B cell (primary cell): ENCODE measurements at regions not wholly inside any gene's neighbourhood (a gene's known extent, or its start where the extent isn't known, plus 50 kb on each side); places are given as distances from the start of the nearest gene placed in this dataset.

Experiments used
- ATAC-seq: fragments of 200-7000 bp; cut with Tn5 transposase; one replicate; pipeline ENCODE4 v1.10.0; 2021; ENCODE audit warnings: low read depth, mild to moderate bottlenecking, moderate number of reproducible peaks, moderate library complexity
- CTCF ChIA-PET: fragments of 350-600 bp; sonication (Branson Sonifier 250); formaldehyde crosslinking; loops from one replicate; lab custom pipeline; 2021; ENCODE audit warnings: antibody characterized with exemption, inconsistent platforms; lab: Charles Lee
- POLR2A ChIA-PET: fragments of 350-600 bp; sonication (Branson Sonifier 250); formaldehyde crosslinking; loops from one replicate; lab custom pipeline; 2021; ENCODE audit warnings: antibody characterized with exemption; lab: Charles Lee
- DNase-seq: peaks from one replicate; pipeline ENCODE4 v3.0.0; 2013
- H2AFZ ChIP-seq: 2 replicates; pipeline ENCODE4 v1.6.1; 2012; ENCODE audit warnings: mild to moderate bottlenecking, low read depth, low read length; ENCODE audit not compliant: insufficient read depth, poor library complexity, severe bottlenecking
- H3K27ac ChIP-seq, 2 donors: 1 replicate in 1 of 2; 2 replicates in 1 of 2; pipeline ENCODE4 v1.5.1; 2012 to 2013; ENCODE audit warnings: low read length in 2 of 2, mild to moderate bottlenecking in 2 of 2, moderate library complexity in 1 of 2
- H3K27me3 ChIP-seq, 4 experiments: fragments of 200-600 bp in 1 of 4; sonication (generic) in 1 of 4; replicated peaks in 1 of 4; 1 replicate in 2 of 4; 2 replicates in 2 of 4; pipeline versions ENCODE4 v1.6.1 to v1.7.0; 2013 to 2016; ENCODE audit warnings: low read length in 3 of 4, mild to moderate bottlenecking in 2 of 4, mixed read lengths in 1 of 4, moderate library complexity in 1 of 4; ENCODE audit not compliant: insufficient read depth in 4 of 4, control insufficient read depth in 3 of 4; ENCODE audit errors: control extremely low read depth in 1 of 4
- H3K36me3 ChIP-seq, 2 experiments: replicated peaks in 1 of 2; 1 replicate in 1 of 2; 2 replicates in 1 of 2; pipeline versions ENCODE4 v1.6.1 to v1.7.1; 2013; ENCODE audit warnings: low read length in 1 of 2; ENCODE audit not compliant: insufficient read depth in 2 of 2, control insufficient read depth in 1 of 2; ENCODE audit errors: control extremely low read depth in 1 of 2, extremely low read depth in 1 of 2
- H3K4me1 ChIP-seq, 2 donors: fragments of 200-600 bp in 1 of 2; sonication (generic) in 1 of 2; 1 replicate in 1 of 2; 2 replicates in 1 of 2; pipeline versions ENCODE4 v1.5.1 to v1.6.1; 2013 to 2017; ENCODE audit warnings: low read length in 2 of 2; ENCODE audit not compliant: control insufficient read depth in 2 of 2, insufficient read depth in 2 of 2
- H3K4me2 ChIP-seq: replicated peaks from 2 replicates; pipeline ENCODE3; 2012; ENCODE audit warnings: mild to moderate bottlenecking, low read depth, low read length; ENCODE audit not compliant: poor library complexity, severe bottlenecking
- H3K4me3 ChIP-seq, 5 experiments: fragments of 200-600 bp in 1 of 5; sonication (generic) in 1 of 5; 1 replicate in 3 of 5; 2 replicates in 2 of 5; pipeline versions ENCODE4 v1.5.1 to v1.7.0; 2011 to 2016; ENCODE audit warnings: low read length in 4 of 5, mild to moderate bottlenecking in 4 of 5, low read depth in 2 of 5, control low read depth in 1 of 5, moderate library complexity in 1 of 5; ENCODE audit not compliant: insufficient read depth in 1 of 5; ENCODE audit errors: control extremely low read depth in 1 of 5, extremely low read depth in 1 of 5
- H3K79me2 ChIP-seq: fragments of 200-600 bp; sonication (generic); one replicate; pipeline ENCODE4 v1.6.0; 2016; ENCODE audit warnings: low read length; ENCODE audit not compliant: control insufficient read depth, insufficient read depth
- H3K9ac ChIP-seq: fragments of 200-600 bp; sonication (generic); 2 replicates; pipeline ENCODE4 v1.6.1; 2017; ENCODE audit warnings: mild to moderate bottlenecking, low read length, moderate library complexity
- H3K9me3 ChIP-seq, 3 donors: one replicate each; pipeline versions ENCODE4 v1.6.1 to v1.7.1; 2013; ENCODE audit warnings: low read length in 2 of 3; ENCODE audit not compliant: control insufficient read depth in 2 of 3, insufficient read depth in 1 of 3; ENCODE audit errors: control extremely low read depth in 1 of 3
- H4K20me1 ChIP-seq: 2 replicates; pipeline ENCODE4 v1.6.0; 2012; ENCODE audit warnings: mild to moderate bottlenecking, low read length; ENCODE audit not compliant: insufficient read depth, control insufficient read depth, poor library complexity, severe bottlenecking
- H3K27ac Mint-ChIP-seq: one replicate; pipeline ENCODE4 v1.8.0; 2021; ENCODE audit warnings: mixed read lengths
- H3K27me3 Mint-ChIP-seq: one replicate; pipeline ENCODE4 v1.8.0; 2021; ENCODE audit warnings: mixed read lengths
- H3K4me1 Mint-ChIP-seq: one replicate; pipeline ENCODE4 v1.8.0; 2021; ENCODE audit warnings: mixed read lengths
- H3K4me3 Mint-ChIP-seq: one replicate; pipeline ENCODE4 v1.8.0; 2021; ENCODE audit warnings: mixed read lengths
- H3K9me3 Mint-ChIP-seq: one replicate; pipeline ENCODE4 v1.8.0; 2022; ENCODE audit warnings: mixed read lengths; ENCODE audit not compliant: insufficient read depth
- EZH2 ChIP-seq: IDR thresholded peaks from 2 replicates; pipeline ENCODE4 v1.6.1; 2012; ENCODE audit warnings: borderline replicate concordance, low read depth, mild to moderate bottlenecking, moderate library complexity, low read length; ENCODE audit not compliant: insufficient read depth, poor library complexity, severe bottlenecking
- WGBS: methylation state at CpG from one replicate; pipeline ENCODE4 v1.1.5; 2013; ENCODE audit warnings: missing lambda C conversion rate; ENCODE audit not compliant: insufficient coverage; 5-methylcytosine and 5-hydroxymethylcytosine counted together
- intact Hi-C: fragments of 100-400 bp; cut with micrococcal nuclease; formaldehyde crosslinking; loops from one replicate; pipeline ENCODE4 v1.10.0; 2022
- TF ChIP-seq, protein P1 (sequence below): fragments of 200-600 bp; IDR thresholded peaks from one replicate; pipeline ENCODE4 v1.8.0; 2022; ENCODE audit warnings: antibody characterized with exemption, mild to moderate bottlenecking

DNA sequence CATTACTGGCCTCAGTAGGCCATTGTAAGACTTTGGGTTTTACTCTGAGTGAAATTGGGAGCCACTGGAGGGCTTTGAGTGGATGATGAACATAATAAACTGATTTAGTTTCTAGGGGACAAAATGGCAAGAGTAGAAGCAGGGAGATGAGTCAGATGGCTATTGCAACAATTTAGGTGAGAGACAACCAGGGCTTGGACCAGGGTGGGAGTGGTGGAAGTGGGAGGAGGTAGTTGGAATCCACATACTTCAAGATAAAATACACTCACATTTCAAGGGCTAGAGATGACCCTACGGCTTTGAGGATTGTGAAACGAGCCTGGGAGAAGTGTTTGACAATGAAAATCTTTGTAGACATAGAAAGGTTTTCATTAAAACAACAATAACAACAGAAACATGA lies 136.3 kb downstream of the ACTBL2 start:
- Histone ChIP-seq H4K20me1 (no peaks in the 10 kb centered on the region), H3K79me2 (no peaks in the 10 kb centered on the region), H3K9ac (no peak overlapping the region), H3K9me3 (peaks cover 0 to 4% (median 3%) of the 10 kb centered on the region in 3 donors), H3K27me3 (peaks cover 0 to 4% (median 0%) of the 10 kb centered on the region in 4 experiments), H3K4me3 (no peak overlapping the region), H3K4me2 (no peak overlapping the region), H2AFZ (no peak overlapping the region), H3K27ac (no peak overlapping the region), H3K36me3 (no peaks in the 10 kb centered on the region), H3K4me1 (no peaks in the 10 kb centered on the region)
- H3K9me3 Mint-ChIP-seq: no peaks in the 10 kb centered on the region
- peaks cover 14% of the 10 kb centered on the region for H3K27me3 Mint-ChIP-seq
- no CpG with 5 or more reads among the region's 2 CpGs for WGBS
- ChIA-PET CTCF (no interaction called here), POLR2A (no interaction called here)
- no peaks in the 10 kb centered on the region for H3K4me1 Mint-ChIP-seq
- intact Hi-C loops: no loop called here
- DNase-seq (no peak), ATAC-seq (no peak)
- TF ChIP-seq EZH2: no peak
- no peak overlapping the region for H3K4me3 Mint-ChIP-seq
- no peak overlapping the region for H3K27ac Mint-ChIP-seq

DNA sequence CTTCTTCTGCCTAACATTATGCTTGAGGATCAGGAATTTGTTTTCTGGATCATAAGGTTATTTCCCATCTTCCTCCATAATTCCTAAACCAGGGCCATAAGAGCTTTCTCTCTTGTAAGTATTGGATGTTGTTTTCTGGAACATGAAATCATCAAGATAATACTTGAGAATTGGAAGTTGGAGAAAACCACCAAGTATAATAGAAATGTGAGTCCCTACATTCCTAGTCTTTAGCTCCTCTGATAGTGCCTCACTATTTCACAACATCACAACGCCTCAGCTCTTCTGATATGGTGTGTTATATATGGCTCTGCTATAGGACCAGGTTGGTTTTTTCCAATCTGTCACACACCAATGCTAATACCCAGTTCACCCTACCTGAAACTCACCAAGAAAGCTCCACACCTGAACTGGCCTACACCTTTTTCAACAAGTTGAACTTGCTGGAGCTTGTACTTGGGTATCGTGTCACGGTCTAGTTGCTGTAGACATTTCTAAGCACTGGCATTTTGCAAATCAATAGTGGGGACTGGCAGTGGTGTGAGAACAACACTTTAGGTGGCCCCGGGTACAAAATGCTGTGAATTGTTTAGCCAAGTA lies 141.1 kb downstream of the ACTBL2 start:
- intact Hi-C loops: no loop called here
- WGBS: 96% methylated on average over 2 of the region's 4 CpGs
- H3K36me3 ChIP-seq: no peaks in the 10 kb centered on the region
- POLR2A ChIA-PET: no interaction called here
- CTCF ChIA-PET: interaction anchor here (0.6 kb wide), 1 partner anchor 1448 kb away, joined by 3 read pairs; no protein-coding TSS in a partner anchor
- no peaks in the 10 kb centered on the region for H3K4me1 ChIP-seq
- peaks cover 0 to 3% (median 0%) of the 10 kb centered on the region in 3 donors for H3K9me3 ChIP-seq
- H3K27ac ChIP-seq: no peak overlapping the region
- Mint-ChIP-seq H3K27ac (no peak overlapping the region), H3K4me3 (no peak overlapping the region), H3K4me1 (no peaks in the 10 kb centered on the region), H3K9me3 (no peaks in the 10 kb centered on the region), H3K27me3 (peaks cover 6% of the 10 kb centered on the region)
- H3K4me2 ChIP-seq: no peak overlapping the region
- H4K20me1 ChIP-seq: no peaks in the 10 kb centered on the region
- DNase-seq (no peak), ATAC-seq (no peak)
- H3K27me3 ChIP-seq: no peaks in the 10 kb centered on the region
- H3K4me3 ChIP-seq: no peak overlapping the region
- TF ChIP-seq, protein P1, sequence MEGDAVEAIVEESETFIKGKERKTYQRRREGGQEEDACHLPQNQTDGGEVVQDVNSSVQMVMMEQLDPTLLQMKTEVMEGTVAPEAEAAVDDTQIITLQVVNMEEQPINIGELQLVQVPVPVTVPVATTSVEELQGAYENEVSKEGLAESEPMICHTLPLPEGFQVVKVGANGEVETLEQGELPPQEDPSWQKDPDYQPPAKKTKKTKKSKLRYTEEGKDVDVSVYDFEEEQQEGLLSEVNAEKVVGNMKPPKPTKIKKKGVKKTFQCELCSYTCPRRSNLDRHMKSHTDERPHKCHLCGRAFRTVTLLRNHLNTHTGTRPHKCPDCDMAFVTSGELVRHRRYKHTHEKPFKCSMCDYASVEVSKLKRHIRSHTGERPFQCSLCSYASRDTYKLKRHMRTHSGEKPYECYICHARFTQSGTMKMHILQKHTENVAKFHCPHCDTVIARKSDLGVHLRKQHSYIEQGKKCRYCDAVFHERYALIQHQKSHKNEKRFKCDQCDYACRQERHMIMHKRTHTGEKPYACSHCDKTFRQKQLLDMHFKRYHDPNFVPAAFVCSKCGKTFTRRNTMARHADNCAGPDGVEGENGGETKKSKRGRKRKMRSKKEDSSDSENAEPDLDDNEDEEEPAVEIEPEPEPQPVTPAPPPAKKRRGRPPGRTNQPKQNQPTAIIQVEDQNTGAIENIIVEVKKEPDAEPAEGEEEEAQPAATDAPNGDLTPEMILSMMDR: no peak
- no peak for TF ChIP-seq EZH2
- H2AFZ ChIP-seq: no peak overlapping the region
- no peak overlapping the region for H3K9ac ChIP-seq
- H3K79me2 ChIP-seq: no peaks in the 10 kb centered on the region
